ENCODE measurements at regions not wholly inside any gene's neighbourhood (a gene's known extent, or its start where the extent isn't known, plus 50 kb on each side); places are given as distances from the start of the nearest gene placed in this dataset.

GRCh38 chr9:23483566-23483965 lies 342.5 kb downstream of the ELAVL2 start:
- TF ChIP-seq CTCF (tag by site-specific recombination; IDR thresholded peaks at IDR 0.05) (no peak), ZNF274 (IDR thresholded peaks at IDR 0.05; ENCODE audit: low read length) (no peak), ZNF274 (tag by site-specific recombination; IDR thresholded peaks at IDR 0.05; ENCODE audit: borderline replicate concordance) (no peak), ZNF610 (tag by site-specific recombination; IDR thresholded peaks at IDR 0.05; ENCODE audit: borderline replicate concordance) (no peak)
